GM06990 (cell line): ENCODE measurements at regions not wholly inside any gene's neighbourhood (a gene's known extent, or its start where the extent isn't known, plus 50 kb on each side); places are given as distances from the start of the nearest gene placed in this dataset.

Experiments
- DNase-seq: peaks from one replicate; pipeline ENCODE4 v3.0.0-alpha.2; 2011; ENCODE audit not compliant: insufficient read length; ENCODE audit errors: extremely low read depth
- H3K27me3 ChIP-seq: replicated peaks from 2 replicates; pipeline ENCODE4 v1.6.0; 2011; ENCODE audit warnings: low read length; ENCODE audit not compliant: control insufficient read depth, insufficient read depth
- H3K36me3 ChIP-seq: 2 replicates; pipeline ENCODE4 v1.5.1; 2011; ENCODE audit warnings: low read length; ENCODE audit not compliant: control insufficient read depth, insufficient read depth
- H3K4me3 ChIP-seq: replicated peaks from 2 replicates; pipeline ENCODE4 v1.5.1; 2011; ENCODE audit warnings: low read depth, mild to moderate bottlenecking, control low read depth, low read length
- TF ChIP-seq, protein P1 (sequence below): IDR thresholded peaks from 2 replicates; pipeline ENCODE4 v1.5.1; 2011; ENCODE audit warnings: low read length, control low read depth, mild to moderate bottlenecking, inconsistent platforms; ENCODE audit not compliant: insufficient read depth, poor library complexity, severe bottlenecking

DNA sequence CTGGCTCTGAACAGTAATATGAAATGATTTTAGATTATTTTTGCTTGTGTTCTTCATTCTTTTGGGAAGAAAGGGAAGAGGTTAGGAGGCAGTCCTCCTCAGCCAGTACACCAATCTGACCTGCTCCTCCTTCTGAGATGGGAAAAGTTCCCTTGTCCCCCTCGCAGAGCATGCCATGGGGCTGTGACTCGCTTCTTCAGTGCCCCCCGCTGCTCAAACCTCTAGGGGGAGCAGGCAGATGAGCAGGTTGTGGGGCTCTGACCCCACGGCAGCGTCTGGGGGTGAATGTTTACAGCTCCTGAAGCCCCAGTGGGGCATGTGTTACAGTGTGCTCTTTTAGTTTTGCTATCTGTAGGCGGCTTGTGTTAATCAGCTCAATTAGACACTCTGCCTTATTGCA lies 50.9 kb upstream of the KLF9 start:
- H3K36me3 ChIP-seq, result no peaks in the 10 kb centered on the region
- TF ChIP-seq, protein P1, sequence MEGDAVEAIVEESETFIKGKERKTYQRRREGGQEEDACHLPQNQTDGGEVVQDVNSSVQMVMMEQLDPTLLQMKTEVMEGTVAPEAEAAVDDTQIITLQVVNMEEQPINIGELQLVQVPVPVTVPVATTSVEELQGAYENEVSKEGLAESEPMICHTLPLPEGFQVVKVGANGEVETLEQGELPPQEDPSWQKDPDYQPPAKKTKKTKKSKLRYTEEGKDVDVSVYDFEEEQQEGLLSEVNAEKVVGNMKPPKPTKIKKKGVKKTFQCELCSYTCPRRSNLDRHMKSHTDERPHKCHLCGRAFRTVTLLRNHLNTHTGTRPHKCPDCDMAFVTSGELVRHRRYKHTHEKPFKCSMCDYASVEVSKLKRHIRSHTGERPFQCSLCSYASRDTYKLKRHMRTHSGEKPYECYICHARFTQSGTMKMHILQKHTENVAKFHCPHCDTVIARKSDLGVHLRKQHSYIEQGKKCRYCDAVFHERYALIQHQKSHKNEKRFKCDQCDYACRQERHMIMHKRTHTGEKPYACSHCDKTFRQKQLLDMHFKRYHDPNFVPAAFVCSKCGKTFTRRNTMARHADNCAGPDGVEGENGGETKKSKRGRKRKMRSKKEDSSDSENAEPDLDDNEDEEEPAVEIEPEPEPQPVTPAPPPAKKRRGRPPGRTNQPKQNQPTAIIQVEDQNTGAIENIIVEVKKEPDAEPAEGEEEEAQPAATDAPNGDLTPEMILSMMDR, result peak; percentile 29

More for the DNA sequence above, 50.9 kb upstream of the KLF9 start:
- Histone ChIP-seq H3K4me3 (no peak overlapping the region), H3K27me3 (no peaks in the 10 kb centered on the region; the same call in 1 of the 2 replicates)
- DNase-seq, result no peak
